Non-pigmented ciliary epithelial cell (primary cell): ENCODE measurements at regions not wholly inside any gene's neighbourhood (a gene's known extent, or its start where the extent isn't known, plus 50 kb on each side); places are given as distances from the start of the nearest gene placed in this dataset.
"Not testable (repeated sequence)": the region's sequence is repeated elsewhere in the genome, so short reads cannot be mapped to it uniquely, and the experiment has no call there.

Experiments
- DNase-seq: peaks from one replicate; pipeline ENCODE4 v3.0.0-alpha.2; 2010; ENCODE audit warnings: low read depth

GRCh38 chr10:32217216-32217615 lies 129.7 kb downstream of the EPC1 start:
- DNase-seq: no peak

- not testable (repeated sequence) for DNase-seq
Measured at GRCh38 chr10:32213838-32214237, 133.1 kb downstream of the EPC1 start.

GRCh38 chr10:32211046-32211363 lies 136.0 kb downstream of the EPC1 start:
- no peak for DNase-seq

GRCh38 chr10:32210306-32211045 lies 136.5 kb downstream of the EPC1 start:
- DNase-seq: no peak

- DNase-seq: not testable (repeated sequence)
Measured at GRCh38 chr10:32208005-32208404, 139.0 kb downstream of the EPC1 start.

- DNase-seq: no peak
Measured at GRCh38 chr10:32207544-32207943, 139.4 kb downstream of the EPC1 start.

GRCh38 chr10:32205670-32206069 lies 141.3 kb downstream of the EPC1 start:
- peak; percentile 18 for DNase-seq

GRCh38 chr10:32204606-32205005 lies 142.4 kb downstream of the EPC1 start:
- DNase-seq: no peak

- no peak for DNase-seq
Measured at GRCh38 chr10:32199714-32200394, 143.6 kb upstream of the KIF5B start.

- DNase-seq: no peak
Measured at GRCh38 chr10:32197423-32197822, 141.2 kb upstream of the KIF5B start.

- no peak for DNase-seq
Measured at GRCh38 chr10:32190890-32191491, 134.8 kb upstream of the KIF5B start.

GRCh38 chr10:32189400-32190084 lies 133.3 kb upstream of the KIF5B start:
- DNase-seq: no peak

- DNase-seq: not testable (repeated sequence)
Measured at GRCh38 chr10:32188601-32189000, 132.4 kb upstream of the KIF5B start.

GRCh38 chr10:32187686-32188085 lies 131.5 kb upstream of the KIF5B start:
- no peak for DNase-seq

- not testable (repeated sequence) for DNase-seq
Measured at GRCh38 chr10:32183652-32184051, 127.4 kb upstream of the KIF5B start.

- DNase-seq: no peak
Measured at GRCh38 chr10:32182476-32182875, 126.3 kb upstream of the KIF5B start.

GRCh38 chr10:32180390-32181280 lies 124.4 kb upstream of the KIF5B start:
- DNase-seq: no peak

GRCh38 chr10:32179836-32180235 lies 123.6 kb upstream of the KIF5B start:
- DNase-seq: no peak

- not testable (repeated sequence) for DNase-seq
Measured at GRCh38 chr10:32177594-32177993, 121.4 kb upstream of the KIF5B start.

- no peak for DNase-seq
Measured at GRCh38 chr10:32175629-32176028, 119.4 kb upstream of the KIF5B start.

- no peak for DNase-seq
Measured at GRCh38 chr10:32174349-32174893, 118.2 kb upstream of the KIF5B start.
